A172 (cell line): ENCODE measurements at regions not wholly inside any gene's neighbourhood (a gene's known extent, or its start where the extent isn't known, plus 50 kb on each side); places are given as distances from the start of the nearest gene placed in this dataset.
A peak's percentile ranks its signal among the peaks of the same experiment; 100 is the strongest.

Source experiments
- DNase-seq: peaks from one replicate; pipeline ENCODE4 v3.0.0-alpha.2; 2015; ENCODE audit warnings: low spot score

DNA sequence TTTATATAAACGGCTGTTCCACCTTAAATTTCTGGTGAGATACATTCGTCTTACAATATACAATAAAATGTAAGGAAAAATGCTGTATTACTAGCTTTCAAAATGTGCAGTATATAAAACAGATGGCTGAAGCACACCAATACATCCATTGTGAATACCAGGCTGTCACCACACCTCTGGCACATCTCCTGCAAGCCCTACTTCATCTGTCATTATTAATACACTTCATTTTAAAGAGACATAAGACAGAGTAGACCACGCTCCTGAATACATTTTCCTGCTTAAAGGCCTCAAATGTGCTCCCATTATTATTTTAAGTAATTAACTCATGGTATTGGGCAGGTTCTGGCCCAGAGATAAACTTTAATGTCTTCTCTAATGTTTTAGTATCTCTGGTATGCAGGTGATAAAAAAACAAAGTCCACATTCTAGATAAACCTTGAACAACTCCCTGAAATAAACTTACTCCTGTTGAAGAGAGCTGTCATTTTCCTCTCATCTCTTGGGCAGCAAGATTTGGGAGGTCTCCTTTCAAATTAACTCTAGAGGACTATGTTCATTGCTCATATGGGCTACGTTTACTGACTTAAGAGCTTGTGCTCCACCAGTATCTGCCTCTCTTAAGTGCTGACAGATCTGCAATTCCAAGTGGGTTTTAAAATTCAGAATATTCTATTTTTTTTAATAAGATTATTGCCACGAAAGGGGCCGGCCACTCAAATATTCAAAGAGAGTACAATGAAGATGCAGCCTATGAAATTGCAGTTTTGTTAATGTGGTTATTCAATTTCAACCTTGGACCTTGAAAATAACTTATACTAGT lies 396.5 kb upstream of the SEMA3D start:
- DNase-seq = no peak

DNA sequence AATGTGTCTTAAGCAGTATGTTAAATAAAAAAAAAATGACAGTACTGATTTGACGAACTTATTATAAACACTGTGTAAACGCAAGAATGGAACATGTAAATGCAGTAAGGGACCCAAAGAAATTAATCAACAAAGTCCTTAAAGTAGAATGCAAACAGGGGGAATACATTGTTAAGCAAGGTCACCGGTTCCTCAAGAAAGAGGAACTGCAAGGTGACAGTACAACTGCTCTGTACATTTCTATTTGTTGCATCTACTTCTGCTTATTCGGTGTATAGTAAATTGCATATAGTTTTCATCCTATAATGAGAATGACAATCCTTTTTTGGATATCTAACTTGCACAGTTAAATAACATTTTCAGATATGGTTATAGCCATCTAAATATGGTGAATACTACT lies 387.0 kb upstream of the SEMA3D start:
- no peak for DNase-seq

DNA sequence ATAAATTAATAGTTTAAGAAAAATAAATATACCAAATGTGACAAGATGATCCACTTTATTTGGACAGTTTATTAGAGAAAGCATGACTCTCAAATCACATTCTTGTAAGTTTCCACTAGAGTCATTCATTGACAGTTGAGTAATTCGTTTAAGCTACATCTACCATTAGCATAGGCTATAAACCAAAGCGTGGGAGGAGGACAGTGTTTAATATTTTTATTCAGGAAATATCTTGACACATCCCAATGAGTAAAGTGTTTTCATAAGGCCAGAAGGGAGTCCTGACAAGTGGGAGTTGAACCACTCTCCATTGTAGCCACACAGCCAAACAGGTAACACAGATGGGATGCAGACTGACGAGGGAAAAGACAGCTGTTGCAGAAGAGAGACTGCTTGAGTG lies 386.5 kb upstream of the SEMA3D start:
- no peak for DNase-seq

DNA sequence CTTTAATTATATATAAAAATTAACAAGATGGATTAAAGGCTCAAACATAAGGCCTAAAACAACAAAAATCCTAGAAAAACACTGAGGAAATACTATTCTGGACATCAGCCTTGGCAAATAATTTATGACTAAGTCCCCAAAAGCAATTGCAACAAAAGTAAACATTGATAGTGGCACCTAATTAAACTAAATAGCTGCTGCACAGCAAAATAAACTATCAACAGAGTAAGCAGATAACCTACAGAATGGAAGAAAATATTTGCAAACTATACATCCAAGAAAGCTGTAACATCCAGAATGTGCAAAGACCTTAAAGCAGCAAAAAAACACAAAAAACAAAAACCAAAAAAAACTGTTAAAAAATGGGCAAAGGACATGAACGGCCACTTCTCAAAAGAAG lies 384.0 kb upstream of the SEMA3D start:
- no peak for DNase-seq

DNA sequence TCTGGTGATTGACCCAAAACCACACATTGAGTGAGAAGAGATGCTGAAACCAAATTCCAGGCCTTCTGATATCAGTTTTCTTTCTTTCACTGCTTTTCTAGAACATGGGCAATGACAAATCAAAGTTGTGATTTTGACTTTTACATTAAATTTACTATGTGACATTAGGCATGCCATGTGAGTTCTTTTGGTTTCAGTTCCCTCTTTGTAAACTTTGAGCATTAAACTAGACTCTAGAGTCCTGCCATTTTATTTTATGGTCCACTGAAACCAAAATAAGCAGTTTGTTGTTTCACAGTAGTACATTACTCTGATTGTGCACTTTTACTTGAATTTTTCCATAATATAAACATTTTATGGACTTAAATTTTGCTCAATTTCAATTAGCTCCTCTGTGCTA lies 381.1 kb upstream of the SEMA3D start:
- DNase-seq = no peak

DNA sequence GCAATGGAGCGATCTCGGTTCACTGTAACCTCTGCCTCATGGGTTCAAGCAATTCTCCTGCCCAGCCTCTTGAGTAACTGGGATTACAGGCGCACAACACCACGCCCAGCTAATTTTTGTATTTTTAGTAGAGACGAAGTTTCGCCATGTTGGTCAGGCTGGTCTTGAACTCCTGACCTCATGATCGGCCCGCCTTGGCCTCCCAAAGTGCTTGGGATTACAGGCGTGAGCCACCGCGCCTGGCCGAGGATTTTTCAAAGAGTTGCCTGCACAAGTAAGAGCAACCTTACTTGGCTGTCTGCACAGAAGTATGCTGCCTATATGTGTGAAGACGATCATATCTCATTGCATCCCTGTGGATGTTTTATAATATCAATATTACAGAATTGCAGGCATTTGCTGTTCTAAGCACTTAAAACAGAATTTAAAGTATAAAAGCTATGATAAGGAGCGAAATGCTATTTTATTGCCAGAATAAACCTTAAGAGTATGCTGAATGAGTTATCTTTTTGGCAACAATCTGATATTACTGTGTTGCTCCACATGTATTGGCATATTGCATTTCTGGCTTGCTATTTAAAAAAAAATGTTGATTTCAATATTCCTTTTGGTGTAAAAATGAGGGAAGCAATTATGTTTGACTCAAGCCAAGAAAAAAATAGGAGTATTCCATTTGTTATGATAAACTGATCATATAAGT lies 379.4 kb upstream of the SEMA3D start:
- DNase-seq = no peak

DNA sequence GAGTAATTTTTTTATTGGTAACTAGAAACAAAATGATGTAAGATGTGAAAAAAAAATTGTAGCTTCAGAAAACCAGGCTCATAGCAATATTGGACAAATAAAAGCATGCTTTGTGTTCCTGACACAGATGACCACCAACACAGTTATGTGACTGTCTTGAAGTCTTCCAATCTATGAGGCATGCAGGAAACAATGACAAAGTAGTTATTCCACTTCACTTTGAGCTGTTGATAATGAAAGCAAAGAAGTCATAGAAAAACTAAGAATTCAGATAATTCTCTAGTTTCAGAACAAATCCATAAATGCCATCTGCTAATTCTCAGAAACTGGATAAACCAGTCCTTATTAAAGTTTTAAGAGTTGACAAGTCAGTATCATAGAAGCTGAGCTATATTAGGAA lies 378.4 kb upstream of the SEMA3D start:
- DNase-seq = no peak

DNA sequence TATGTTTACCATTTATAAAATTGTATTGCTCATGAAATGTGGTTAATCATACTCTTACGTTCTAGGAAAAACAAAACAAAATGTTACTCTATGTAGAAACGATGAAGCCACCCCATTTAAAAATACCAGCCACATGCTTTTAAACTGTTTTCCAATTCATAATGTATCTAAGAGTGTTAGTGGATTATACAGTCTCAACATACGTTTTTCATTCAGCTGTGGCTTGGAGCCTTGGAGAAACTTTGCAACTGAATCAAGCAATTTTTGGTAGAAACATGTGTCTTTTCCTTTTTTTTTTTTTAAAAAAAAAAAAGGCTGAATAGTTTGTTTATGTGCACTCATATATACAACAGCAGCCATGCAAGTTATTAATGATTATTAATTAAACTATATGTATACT lies 378.0 kb upstream of the SEMA3D start:
- no peak for DNase-seq

DNA sequence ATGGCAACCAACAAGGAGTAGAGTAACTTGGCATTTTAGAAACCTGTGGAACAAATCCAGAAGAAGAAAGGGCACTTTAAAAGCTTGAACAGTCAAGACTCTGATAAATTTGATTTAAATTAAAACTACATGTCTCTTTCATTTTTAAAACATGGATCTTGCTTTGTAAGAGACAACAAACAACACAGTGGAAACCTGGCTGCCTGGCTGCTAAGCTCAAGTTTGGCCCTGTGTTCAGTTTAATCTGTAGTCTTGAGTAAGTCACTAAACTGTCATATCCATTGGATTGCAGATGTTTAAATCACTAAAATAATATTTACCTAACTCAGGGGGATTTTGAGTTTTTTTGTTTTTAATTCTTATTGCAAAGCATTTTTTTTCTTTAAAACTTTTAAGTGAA lies 374.9 kb upstream of the SEMA3D start:
- no peak for DNase-seq

DNA sequence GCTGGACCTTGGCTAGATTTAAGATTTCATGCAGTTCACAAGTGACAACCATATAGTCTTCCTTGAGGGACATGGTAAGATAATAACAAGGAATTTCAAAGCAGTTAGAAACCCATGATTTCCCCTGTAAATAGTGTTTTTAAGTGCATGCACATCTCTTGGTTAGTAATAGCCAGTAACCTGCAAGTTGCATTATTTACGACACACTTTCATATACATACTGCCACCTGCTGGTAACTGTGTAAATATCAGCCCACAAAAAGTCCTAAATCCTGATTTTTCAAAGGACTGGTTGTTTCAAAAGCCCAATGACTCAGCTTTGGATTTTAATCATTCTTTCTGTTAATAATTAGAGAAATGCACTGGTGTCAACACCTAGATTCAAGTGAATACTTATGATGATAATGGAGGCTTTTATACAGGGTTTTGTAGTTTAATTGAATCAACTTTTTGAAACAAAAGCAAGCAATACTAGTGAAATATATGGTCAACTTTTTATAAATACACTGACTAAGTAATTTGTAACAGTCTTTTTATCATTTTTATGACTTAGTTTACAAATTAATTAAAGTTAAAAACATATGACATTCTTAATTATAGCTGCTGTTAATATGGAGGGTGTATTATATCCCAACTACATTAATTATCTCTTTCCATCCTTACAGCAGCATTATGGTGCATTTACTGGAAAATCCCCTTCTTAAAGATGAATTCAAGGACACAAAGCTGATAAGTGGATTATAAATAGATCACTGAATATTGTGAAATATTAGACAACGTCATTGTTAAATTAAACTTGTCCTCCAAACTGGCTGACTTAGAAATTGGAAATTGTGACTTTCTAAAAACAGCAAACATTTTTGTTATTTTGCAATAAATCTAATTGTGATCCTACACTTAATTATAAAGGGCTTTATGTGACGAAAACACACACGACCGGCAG lies 367.7 kb upstream of the SEMA3D start:
- peak; percentile 57 for DNase-seq

DNA sequence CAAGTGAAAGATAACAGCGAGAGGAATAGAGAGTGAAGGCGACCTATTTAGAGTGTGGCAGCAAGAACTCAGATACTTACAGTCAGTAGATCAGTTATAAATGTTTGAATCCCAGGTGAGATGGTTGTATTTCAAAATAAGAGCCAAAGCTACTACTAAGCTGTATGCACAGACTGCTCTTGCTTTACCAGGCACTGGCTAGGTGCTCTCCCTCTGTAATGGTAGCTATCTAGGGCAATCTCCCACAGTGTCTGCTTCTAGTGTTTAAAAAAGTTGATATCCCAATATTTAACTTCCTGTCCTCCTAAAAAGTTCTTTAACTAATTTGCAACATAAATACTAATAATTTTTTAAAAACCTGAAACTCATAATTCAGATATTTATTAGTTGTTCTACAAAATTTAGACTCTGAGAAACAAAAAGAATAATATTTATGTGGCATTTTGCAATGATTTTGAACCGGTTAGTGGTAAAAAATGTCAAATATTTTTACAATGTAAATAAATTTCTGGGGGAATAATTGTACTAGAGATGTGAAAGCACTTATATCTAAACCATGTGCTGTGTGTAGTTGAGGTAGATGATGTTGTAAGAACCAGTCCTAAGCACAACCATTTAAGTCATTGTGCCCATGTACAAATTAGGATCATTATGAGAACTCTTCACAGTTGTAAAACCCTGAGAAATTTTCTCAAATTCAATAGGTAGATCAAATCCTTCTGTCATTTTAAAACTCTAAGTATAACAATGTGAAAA lies 349.3 kb upstream of the SEMA3D start:
- DNase-seq = no peak

DNA sequence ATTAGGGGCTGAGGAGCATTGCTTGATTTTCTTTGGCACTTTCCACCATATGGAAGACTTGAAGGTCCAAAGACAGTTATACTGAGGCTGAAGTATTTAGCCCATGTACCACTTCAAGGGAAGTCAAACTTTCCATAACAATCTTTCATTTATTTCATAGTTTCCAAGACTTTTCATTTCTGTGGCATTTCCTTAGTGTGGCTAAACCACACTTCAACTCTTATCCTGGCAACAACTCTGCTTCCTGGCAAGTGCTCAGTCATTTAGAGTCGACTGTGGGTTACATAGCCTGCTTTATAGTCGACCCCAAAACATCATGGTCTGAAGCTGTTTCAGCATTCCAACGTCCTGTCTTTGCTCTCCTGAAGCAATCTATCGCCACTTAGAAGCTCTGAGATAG lies 343.0 kb upstream of the SEMA3D start:
- DNase-seq = no peak

DNA sequence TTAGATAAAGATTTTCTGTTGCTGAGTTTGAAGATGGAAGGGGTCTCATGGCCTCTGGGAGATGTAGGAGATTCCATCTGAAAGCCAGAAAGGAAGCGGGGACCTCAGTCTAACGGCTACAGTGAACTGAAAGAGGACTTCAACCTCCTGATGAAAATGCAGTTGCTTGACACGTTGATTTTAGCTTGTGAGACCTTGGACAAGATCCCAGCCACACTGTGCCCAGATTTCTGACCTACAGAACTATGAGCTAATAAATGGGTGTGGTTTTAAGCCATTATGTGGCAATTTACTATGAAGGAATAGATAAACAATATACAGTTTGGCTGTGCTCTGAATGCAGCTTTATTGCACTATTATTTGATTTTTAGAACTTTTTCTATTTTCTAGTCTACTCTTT lies 342.3 kb upstream of the SEMA3D start:
- no peak for DNase-seq

DNA sequence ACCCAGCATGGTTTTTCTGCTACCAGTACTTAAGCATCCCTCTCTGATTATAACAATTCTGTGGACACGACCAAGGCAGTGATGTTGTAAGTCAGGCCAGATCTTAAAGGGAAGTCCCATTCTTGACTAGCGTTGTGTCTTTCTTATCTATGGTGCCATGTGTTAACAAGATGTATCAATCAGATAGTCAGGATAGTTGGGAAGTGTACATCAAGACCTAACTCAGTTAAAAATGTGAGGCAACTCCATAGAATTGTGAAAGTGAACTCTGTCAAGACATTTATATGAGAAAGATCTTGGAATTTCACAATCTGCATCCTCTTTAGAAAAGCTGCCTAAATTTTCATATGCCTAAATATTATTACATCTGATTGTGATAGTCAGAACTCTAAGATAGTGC lies 341.7 kb upstream of the SEMA3D start:
- no peak for DNase-seq

DNA sequence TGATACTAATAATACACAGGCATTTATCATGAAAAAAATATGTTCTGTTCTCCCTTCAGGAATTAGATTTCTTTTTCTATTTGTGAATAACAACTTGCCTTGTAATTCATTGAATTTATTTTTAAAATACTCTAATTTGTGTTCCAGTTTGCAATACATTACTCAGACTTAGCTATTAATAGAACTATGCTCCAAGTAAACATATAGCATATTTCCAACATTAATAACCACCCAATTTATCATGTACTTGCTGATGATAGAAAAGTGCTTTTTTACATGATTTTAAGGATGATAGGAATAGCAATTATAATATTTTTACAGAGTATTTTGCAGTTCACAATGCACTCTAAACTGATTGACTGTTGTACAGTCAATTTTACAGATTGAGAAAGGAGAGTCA lies 338.8 kb upstream of the SEMA3D start:
- no peak for DNase-seq

DNA sequence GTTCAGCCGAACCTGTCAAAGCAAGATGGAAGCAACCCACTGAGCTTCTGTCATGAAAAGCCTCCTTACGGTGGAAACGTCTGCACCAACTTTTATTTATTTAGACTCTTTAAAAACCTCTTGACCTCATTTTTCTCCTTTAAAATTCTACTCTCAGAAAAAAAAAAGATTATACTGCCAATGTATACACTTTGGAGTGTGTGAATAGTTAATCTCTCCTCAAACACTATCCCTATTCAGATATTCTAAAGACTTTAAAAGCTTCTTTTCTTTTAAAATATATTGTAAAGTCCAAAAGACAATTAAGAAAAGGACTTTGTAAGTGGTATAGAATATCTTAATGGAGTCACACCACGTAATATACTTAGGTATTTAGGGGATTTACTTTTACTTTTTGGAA lies 335.2 kb upstream of the SEMA3D start:
- DNase-seq = no peak

DNA sequence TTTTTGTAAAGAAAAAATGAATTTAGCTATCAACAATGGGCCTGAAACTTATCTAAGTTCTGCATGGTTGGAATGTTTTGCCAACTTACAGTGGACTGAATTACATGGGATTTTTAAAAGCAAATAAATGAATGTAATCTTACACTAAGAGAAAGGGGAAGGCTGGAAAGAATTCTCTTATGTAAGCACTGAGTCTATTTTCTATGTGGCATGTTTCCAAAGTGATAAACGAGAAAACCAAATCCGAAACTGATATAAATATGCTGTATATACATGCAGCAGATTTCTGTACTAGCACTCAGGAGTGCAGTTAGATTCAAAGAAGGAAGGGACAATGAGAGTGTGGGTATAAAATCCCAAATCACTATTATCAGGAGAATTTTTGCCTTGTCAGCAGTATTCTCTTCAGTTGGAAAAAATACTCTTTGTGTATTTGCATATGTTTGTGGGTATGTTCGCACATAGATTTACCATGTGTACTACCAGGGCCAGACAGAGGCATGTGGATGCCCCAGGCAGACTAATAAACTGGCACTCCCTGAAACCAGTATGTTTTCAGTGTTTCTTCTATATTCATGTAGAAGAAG lies 334.3 kb upstream of the SEMA3D start:
- no peak for DNase-seq

DNA sequence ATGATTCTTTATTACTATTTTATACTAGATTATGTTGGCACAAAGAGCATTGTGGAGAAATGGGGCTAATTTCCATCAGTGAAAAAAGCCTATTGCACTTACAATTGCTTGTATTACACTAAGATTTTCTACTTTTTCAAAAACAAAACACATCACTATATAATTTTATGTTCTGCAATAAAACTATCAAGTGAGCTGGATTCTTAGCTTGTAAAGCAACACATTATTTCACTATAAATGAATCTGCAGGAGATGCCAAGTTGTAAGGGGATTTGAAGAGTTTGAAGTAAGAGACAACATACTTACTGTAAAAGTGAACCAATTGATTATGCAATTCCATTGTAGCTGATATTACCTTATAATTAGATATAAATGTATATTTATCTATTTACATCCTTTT lies 333.3 kb upstream of the SEMA3D start:
- no peak for DNase-seq

DNA sequence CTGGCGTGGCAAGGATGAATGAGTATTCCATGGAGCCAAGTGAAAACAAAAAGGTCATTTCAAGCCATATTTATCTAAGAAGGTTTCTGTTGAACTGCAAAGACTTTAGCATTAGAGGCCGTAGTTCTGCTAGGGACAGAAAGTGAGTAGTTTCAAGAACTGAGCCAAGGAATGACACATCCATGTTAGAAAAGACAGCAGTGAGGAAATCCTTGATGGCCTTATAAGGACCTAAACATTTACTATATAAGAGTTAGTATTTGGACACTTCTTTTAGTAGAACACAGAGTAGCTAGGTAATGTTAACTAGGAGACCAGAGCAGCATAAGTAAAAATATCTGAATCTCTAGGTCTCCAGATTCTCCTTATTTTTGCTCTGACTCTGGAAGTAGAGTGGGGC lies 329.8 kb upstream of the SEMA3D start:
- no peak for DNase-seq

DNA sequence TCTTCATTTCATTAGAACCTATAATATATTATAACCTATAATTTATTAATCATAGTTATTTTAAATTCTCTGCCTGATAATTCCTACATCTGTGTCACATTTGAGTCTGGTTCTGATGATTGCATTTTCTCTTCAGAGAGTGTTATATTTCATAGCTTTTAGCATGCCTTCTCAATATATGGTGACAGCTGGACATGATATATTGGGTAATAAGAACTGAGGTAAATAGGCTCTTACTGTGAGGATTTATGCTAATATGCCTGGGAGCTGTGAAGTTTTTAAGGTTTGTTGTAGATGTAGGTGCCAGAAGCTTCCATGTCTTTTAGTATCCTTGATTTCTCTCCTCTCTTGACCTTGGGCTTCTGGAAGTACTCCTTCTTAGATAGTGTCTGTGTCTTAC lies 325.9 kb upstream of the SEMA3D start:
- no peak for DNase-seq

DNA sequence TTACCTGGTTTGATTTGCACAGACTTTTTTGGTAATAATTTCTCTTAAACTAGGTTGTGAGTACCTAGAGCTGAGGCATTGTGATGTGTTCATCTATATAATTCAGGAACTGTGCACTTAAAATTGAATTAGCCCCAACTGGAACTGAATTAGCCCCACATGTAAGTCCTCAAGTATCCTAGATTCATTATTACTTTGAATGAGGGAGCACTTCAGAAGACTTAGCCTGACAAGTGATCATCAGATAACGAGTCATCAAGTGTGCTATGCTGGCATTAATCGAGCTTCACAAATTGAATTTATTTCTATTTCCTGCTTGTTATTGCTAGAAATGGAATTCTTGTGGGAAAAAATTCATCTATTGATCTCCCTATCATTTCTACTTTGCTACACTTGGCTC lies 323.4 kb upstream of the SEMA3D start:
- no peak for DNase-seq
